Fibroblast of skin of left biceps (primary cell): ENCODE measurements at regions not wholly inside any gene's neighbourhood (a gene's known extent, or its start where the extent isn't known, plus 50 kb on each side); places are given as distances from the start of the nearest gene placed in this dataset.

Experiments used
- DNase-seq, 2 experiments: peaks; one replicate each; pipeline ENCODE4 v3.0.0-alpha.2; 2013; ENCODE audit warnings: low read depth in 2 of 2

- no peak for DNase-seq
Observed at GRCh38 chr11:134559602-134559962, 147.5 kb upstream of the B3GAT1 start.

- DNase-seq, result no peak
Observed at GRCh38 chr11:134558916-134559601, 147.0 kb upstream of the B3GAT1 start.

- DNase-seq, result no peak
Observed at GRCh38 chr11:134558258-134558835, 146.3 kb upstream of the B3GAT1 start.

GRCh38 chr11:134557571-134558257, 145.7 kb upstream of the B3GAT1 start:
- no peak for DNase-seq

- DNase-seq, result no peak
Observed at GRCh38 chr11:134556186-134556585, 144.1 kb upstream of the B3GAT1 start.

- DNase-seq, result no peak
Observed at GRCh38 chr11:134555510-134555909, 143.5 kb upstream of the B3GAT1 start.

GRCh38 chr11:134554861-134555260, 142.8 kb upstream of the B3GAT1 start:
- no peak for DNase-seq

- DNase-seq, result no peak
Observed at GRCh38 chr11:134554106-134554505, 142.1 kb upstream of the B3GAT1 start.

- no peak for DNase-seq
Observed at GRCh38 chr11:134552749-134553148, 140.7 kb upstream of the B3GAT1 start.

- DNase-seq, result no peak
Observed at GRCh38 chr11:134545521-134545920, 133.5 kb upstream of the B3GAT1 start.

- no peak for DNase-seq
Observed at GRCh38 chr11:134544095-134544815, 132.2 kb upstream of the B3GAT1 start.

- no peak for DNase-seq
Observed at GRCh38 chr11:134543645-134544044, 131.6 kb upstream of the B3GAT1 start.

- DNase-seq, result no peak
Observed at GRCh38 chr11:134543241-134543640, 131.2 kb upstream of the B3GAT1 start.

- DNase-seq, result no peak
Observed at GRCh38 chr11:134542401-134543165, 130.5 kb upstream of the B3GAT1 start.

GRCh38 chr11:134541951-134542350, 129.9 kb upstream of the B3GAT1 start:
- DNase-seq, result no peak

- no peak for DNase-seq
Observed at GRCh38 chr11:134541355-134541754, 129.3 kb upstream of the B3GAT1 start.

GRCh38 chr11:134539285-134539684, 127.2 kb upstream of the B3GAT1 start:
- DNase-seq, result no peak

- DNase-seq, result no peak
Observed at GRCh38 chr11:134538742-134539141, 126.7 kb upstream of the B3GAT1 start.

GRCh38 chr11:134537941-134538340, 125.9 kb upstream of the B3GAT1 start:
- DNase-seq, result no peak

- no peak for DNase-seq
Observed at GRCh38 chr11:134537296-134537695, 125.3 kb upstream of the B3GAT1 start.

- DNase-seq, result no peak
Observed at GRCh38 chr11:134536677-134537076, 124.6 kb upstream of the B3GAT1 start.

- DNase-seq, result no peak
Observed at GRCh38 chr11:134536219-134536618, 124.2 kb upstream of the B3GAT1 start.
